Neural crest cell (in vitro differentiated cells): ENCODE measurements at regions not wholly inside any gene's neighbourhood (a gene's known extent, or its start where the extent isn't known, plus 50 kb on each side); places are given as distances from the start of the nearest gene placed in this dataset.

Experiments used
- DNase-seq: peaks from one replicate; pipeline ENCODE4 v3.0.0; 2021; ENCODE audit warnings: low read depth, mixed read lengths, low spot score
- H3K27ac Mint-ChIP-seq: one replicate; pipeline ENCODE4 v1.8.0; 2021; ENCODE audit warnings: mild to moderate bottlenecking, mixed read lengths; ENCODE audit not compliant: unreplicated experiment
- H3K27me3 Mint-ChIP-seq: 2 replicates; pipeline ENCODE4 v1.8.0; 2021; ENCODE audit warnings: low read depth, mild to moderate bottlenecking, mixed read lengths
- H3K36me3 Mint-ChIP-seq: 2 replicates; pipeline ENCODE4 v1.8.0; 2021; ENCODE audit warnings: low read depth, mild to moderate bottlenecking, mixed read lengths
- H3K4me1 Mint-ChIP-seq: 2 replicates; pipeline ENCODE4 v1.8.0; 2021; ENCODE audit warnings: mixed read lengths
- H3K4me3 Mint-ChIP-seq: one replicate; pipeline ENCODE4 v1.8.0; 2021; ENCODE audit warnings: mild to moderate bottlenecking, mixed read lengths
- H3K9me3 Mint-ChIP-seq: 2 replicates; pipeline ENCODE4 v1.8.0; 2021; ENCODE audit warnings: mixed read lengths
- TF ChIP-seq, protein P1 (sequence below): fragments of 200-600 bp; sonication (generic); conservative IDR thresholded peaks from 2 replicates; pipeline ENCODE4 v1.5.0; 2021; ENCODE audit warnings: antibody characterized with exemption, mild to moderate bottlenecking

DNA sequence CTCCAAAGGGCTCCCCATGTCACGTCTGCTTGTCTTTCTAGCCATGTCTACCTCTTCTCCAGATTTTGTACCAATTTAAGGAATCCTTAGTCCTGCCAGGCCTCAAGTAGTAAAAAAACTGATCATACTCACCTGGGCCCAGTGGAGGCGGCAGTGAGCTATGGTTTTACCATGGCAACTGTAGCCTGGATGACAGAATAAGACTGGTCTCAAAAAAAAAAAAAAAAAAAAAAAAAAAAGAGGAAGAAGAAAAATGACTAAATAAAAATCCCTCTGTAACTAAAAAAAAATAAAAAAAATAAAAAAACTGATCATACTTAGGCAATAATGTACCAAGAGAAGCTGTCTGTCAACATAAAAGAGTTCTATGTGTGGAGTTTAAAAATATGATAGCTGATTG, 221.6 kb downstream of the NR4A2 start:
- TF ChIP-seq, protein P1, sequence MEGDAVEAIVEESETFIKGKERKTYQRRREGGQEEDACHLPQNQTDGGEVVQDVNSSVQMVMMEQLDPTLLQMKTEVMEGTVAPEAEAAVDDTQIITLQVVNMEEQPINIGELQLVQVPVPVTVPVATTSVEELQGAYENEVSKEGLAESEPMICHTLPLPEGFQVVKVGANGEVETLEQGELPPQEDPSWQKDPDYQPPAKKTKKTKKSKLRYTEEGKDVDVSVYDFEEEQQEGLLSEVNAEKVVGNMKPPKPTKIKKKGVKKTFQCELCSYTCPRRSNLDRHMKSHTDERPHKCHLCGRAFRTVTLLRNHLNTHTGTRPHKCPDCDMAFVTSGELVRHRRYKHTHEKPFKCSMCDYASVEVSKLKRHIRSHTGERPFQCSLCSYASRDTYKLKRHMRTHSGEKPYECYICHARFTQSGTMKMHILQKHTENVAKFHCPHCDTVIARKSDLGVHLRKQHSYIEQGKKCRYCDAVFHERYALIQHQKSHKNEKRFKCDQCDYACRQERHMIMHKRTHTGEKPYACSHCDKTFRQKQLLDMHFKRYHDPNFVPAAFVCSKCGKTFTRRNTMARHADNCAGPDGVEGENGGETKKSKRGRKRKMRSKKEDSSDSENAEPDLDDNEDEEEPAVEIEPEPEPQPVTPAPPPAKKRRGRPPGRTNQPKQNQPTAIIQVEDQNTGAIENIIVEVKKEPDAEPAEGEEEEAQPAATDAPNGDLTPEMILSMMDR, result no peak
- Mint-ChIP-seq H3K27me3 (no peaks in the 10 kb centered on the region), H3K36me3 (peaks cover 15% of the 10 kb centered on the region)

DNA sequence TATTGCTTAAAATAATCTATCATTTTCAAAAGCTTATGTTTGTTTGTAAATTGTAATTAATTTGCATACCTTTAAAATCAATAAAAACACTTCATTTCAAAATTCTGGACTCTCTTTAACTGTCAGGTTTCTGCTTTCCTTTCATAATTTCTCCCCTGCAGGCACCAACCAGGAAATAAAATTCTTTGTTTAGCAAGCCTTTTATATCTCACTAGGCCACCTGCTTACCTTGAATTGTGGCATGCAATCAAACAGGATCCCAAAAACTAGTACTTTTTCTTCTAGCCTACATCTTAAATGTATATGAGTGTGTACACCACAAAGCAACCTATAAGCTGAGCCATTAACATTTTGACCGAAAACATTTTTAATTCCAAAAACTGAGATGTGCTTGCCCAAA, 233.1 kb downstream of the NR4A2 start:
- TF ChIP-seq, protein P1, result no peak
- Mint-ChIP-seq H3K4me1 (peaks cover 6% of the 10 kb centered on the region), H3K27ac (no peak overlapping the region), H3K36me3 (peaks cover 6% of the 10 kb centered on the region), H3K4me3 (no peak overlapping the region), H3K9me3 (peaks cover 2% of the 10 kb centered on the region), H3K27me3 (no peaks in the 10 kb centered on the region)
- DNase-seq, result no peak

More for the DNA sequence above, 221.6 kb downstream of the NR4A2 start:
- DNase-seq, result no peak
- H3K4me1 Mint-ChIP-seq, result no peaks in the 10 kb centered on the region
- peaks cover 4% of the 10 kb centered on the region for H3K9me3 Mint-ChIP-seq
- H3K4me3 Mint-ChIP-seq, result no peak overlapping the region
- no peak overlapping the region for H3K27ac Mint-ChIP-seq

DNA sequence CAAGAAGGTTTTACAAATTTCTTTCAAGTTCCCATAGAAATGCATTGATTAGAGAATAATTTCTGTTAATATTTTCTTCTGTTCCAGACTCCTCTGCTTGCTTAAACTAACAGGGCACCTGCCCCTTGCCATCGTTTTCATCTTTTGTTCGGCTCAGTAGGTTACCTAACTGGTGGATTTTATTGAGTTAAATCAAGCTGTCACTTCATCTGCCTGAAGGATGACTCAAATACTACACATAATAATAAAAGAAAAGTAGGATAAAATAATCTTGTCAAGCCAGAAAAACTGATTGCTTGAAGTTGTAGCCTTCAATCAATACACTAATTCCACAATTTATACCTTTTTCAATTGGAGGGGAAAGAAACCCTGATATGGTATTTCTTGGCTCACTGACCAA, 234.0 kb downstream of the NR4A2 start:
- TF ChIP-seq, protein P1, result no peak

DNA sequence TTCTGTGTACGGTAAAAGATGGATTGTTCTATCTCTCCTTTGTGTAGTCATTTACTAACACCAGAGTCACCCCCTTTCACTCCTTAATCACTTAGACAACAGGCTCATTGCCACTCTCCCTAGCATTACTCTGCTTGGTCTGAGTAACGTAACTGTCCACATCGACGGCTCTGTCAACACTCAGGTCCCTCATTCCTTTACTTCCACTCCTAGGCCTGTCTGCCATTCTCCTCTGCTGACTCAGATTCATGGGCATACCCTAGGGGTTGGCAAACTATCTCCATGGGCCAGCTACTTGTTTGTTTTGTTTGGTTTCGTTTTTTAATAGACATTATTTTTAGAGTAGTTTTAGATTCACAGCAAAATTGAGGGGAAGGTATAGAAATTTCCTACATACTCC, 243.9 kb downstream of the NR4A2 start:
- peaks cover 3% of the 10 kb centered on the region for H3K9me3 Mint-ChIP-seq
- DNase-seq, result no peak
- H3K27ac Mint-ChIP-seq, result no peak overlapping the region
- no peaks in the 10 kb centered on the region for H3K27me3 Mint-ChIP-seq
- H3K36me3 Mint-ChIP-seq, result peaks cover 9% of the 10 kb centered on the region
- peaks cover 13% of the 10 kb centered on the region for H3K4me1 Mint-ChIP-seq
- TF ChIP-seq, protein P1, result no peak
- no peak overlapping the region for H3K4me3 Mint-ChIP-seq

More for the DNA sequence above, 234.0 kb downstream of the NR4A2 start:
- no peak for DNase-seq
- Mint-ChIP-seq H3K27me3 (no peaks in the 10 kb centered on the region), H3K27ac (no peak overlapping the region), H3K4me3 (no peak overlapping the region), H3K9me3 (peaks cover 2% of the 10 kb centered on the region), H3K4me1 (peaks cover 6% of the 10 kb centered on the region), H3K36me3 (peaks cover 3% of the 10 kb centered on the region)

DNA sequence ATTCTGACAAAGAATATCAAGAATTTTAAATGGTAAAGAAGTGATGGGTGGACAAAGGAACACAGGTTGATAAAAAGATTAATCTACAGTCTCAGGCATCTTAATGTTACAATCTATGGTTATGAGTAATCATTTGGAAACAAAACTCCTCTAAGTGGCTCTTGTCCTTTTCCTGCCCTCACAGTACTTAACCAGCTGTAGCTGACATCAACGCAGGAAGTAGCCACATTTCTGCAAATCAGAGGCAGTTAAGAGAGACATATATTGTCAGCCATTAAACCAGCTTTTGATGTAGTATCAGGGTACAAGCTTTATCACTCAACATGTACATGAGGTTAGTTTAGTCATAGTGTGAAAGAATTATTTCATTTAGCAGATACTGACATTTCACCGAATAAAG, 244.6 kb downstream of the NR4A2 start:
- H3K27me3 Mint-ChIP-seq, result no peaks in the 10 kb centered on the region
- no peak overlapping the region for H3K4me3 Mint-ChIP-seq
- no peak overlapping the region for H3K27ac Mint-ChIP-seq
- no peak for DNase-seq
- peaks cover 17% of the 10 kb centered on the region for H3K4me1 Mint-ChIP-seq
- H3K9me3 Mint-ChIP-seq, result peaks cover 7% of the 10 kb centered on the region
- TF ChIP-seq, protein P1, result no peak
- peaks cover 16% of the 10 kb centered on the region for H3K36me3 Mint-ChIP-seq
